H9 (cell line): ENCODE measurements at regions not wholly inside any gene's neighbourhood (a gene's known extent, or its start where the extent isn't known, plus 50 kb on each side); places are given as distances from the start of the nearest gene placed in this dataset.

Experiments
- DNase-seq: peaks from one replicate; pipeline ENCODE4 v3.0.0-alpha.2; 2017
- H2AFZ ChIP-seq: one replicate; pipeline ENCODE4 v1.6.1; 2013; ENCODE audit warnings: mild to moderate bottlenecking, low read length, control low read depth, moderate library complexity
- H2AK5ac ChIP-seq: 2 replicates; pipeline ENCODE4 v1.6.1; 2013; ENCODE audit warnings: low read length, control low read depth, mixed read lengths; ENCODE audit not compliant: insufficient read length
- H2BK120ac ChIP-seq: one replicate; pipeline ENCODE4 v1.6.1; 2013; ENCODE audit warnings: low read depth, mild to moderate bottlenecking, low read length, control low read depth, inconsistent platforms; ENCODE audit not compliant: poor library complexity, severe bottlenecking
- H2BK12ac ChIP-seq: 2 replicates; pipeline ENCODE4 v1.6.1; 2013; ENCODE audit warnings: low read length, control low read depth, mixed read lengths, low read depth; ENCODE audit not compliant: insufficient read length
- H2BK15ac ChIP-seq: 2 replicates; pipeline ENCODE4 v1.6.1; 2013; ENCODE audit warnings: low read depth, low read length, control low read depth
- H2BK20ac ChIP-seq: one replicate; pipeline ENCODE4 v1.6.1; 2013; ENCODE audit warnings: low read depth, mild to moderate bottlenecking, low read length, control low read depth, inconsistent platforms; ENCODE audit not compliant: poor library complexity, severe bottlenecking
- H2BK5ac ChIP-seq: 2 replicates; pipeline ENCODE4 v1.6.1; 2013; ENCODE audit warnings: low read length, control low read depth, mixed read lengths; ENCODE audit not compliant: insufficient read length
- H3K14ac ChIP-seq: 2 replicates; pipeline ENCODE4 v1.6.1; 2013; ENCODE audit warnings: low read length, control low read depth; ENCODE audit not compliant: insufficient read depth
- H3K18ac ChIP-seq: 2 replicates; pipeline ENCODE4 v1.6.1; 2013; ENCODE audit warnings: low read depth, mild to moderate bottlenecking, mixed read lengths, low read length, control low read depth; ENCODE audit not compliant: insufficient read length
- H3K23ac ChIP-seq: 2 replicates; pipeline ENCODE4 v1.6.1; 2013; ENCODE audit warnings: low read length, control low read depth, mixed read lengths, low read depth; ENCODE audit not compliant: insufficient read length
- H3K23me2 ChIP-seq: 2 replicates; pipeline ENCODE4 v1.6.1; 2013; ENCODE audit warnings: low read depth, mild to moderate bottlenecking, mixed read lengths, low read length, control low read depth; ENCODE audit not compliant: insufficient read length, poor library complexity, severe bottlenecking
- H3K27ac ChIP-seq: 2 replicates; pipeline ENCODE4 v1.5.1; 2013; ENCODE audit warnings: low read length, control low read depth, mixed read lengths, low read depth; ENCODE audit not compliant: insufficient read length
- H3K27me3 ChIP-seq: 2 replicates; pipeline ENCODE4 v1.6.1; 2013; ENCODE audit warnings: low read length, control low read depth, inconsistent platforms; ENCODE audit not compliant: insufficient read depth
- H3K4ac ChIP-seq: 2 replicates; pipeline ENCODE4 v1.6.1; 2013; ENCODE audit warnings: low read depth, mild to moderate bottlenecking, control low read depth, inconsistent platforms, low read length, moderate library complexity
- H3K4me1 ChIP-seq: 2 replicates; pipeline ENCODE4 v1.6.1; 2013; ENCODE audit warnings: low read length, control low read depth, inconsistent platforms; ENCODE audit not compliant: insufficient read depth
- H3K4me2 ChIP-seq: 2 replicates; pipeline ENCODE4 v1.6.1; 2013; ENCODE audit warnings: low read length, control low read depth, mixed read lengths; ENCODE audit not compliant: insufficient read length, insufficient read depth
- H3K56ac ChIP-seq: 2 replicates; pipeline ENCODE4 v1.6.1; 2013; ENCODE audit warnings: low read depth, mild to moderate bottlenecking, mixed read lengths, low read length, control low read depth; ENCODE audit not compliant: insufficient read length
- H3K79me1 ChIP-seq: 2 replicates; pipeline ENCODE4 v1.6.1; 2013; ENCODE audit warnings: low read depth, mild to moderate bottlenecking, moderate library complexity, low read length, control low read depth, inconsistent platforms; ENCODE audit not compliant: insufficient read depth, poor library complexity, severe bottlenecking
- H3K79me2 ChIP-seq: 2 replicates; pipeline ENCODE4 v1.6.1; 2013; ENCODE audit warnings: low read length, control low read depth, inconsistent platforms; ENCODE audit not compliant: insufficient read depth
- H3K9ac ChIP-seq: 2 replicates; pipeline ENCODE4 v1.6.1; 2013; ENCODE audit warnings: low read length, control low read depth, mixed read lengths; ENCODE audit not compliant: insufficient read length; ENCODE audit errors: extremely low read depth
- H3K9me3 ChIP-seq: one replicate; pipeline ENCODE4 v1.6.1; 2013; ENCODE audit warnings: low read depth, low read length, inconsistent platforms; ENCODE audit not compliant: control insufficient read depth
- H3T11ph ChIP-seq: one replicate; pipeline ENCODE4 v1.6.1; 2013; ENCODE audit warnings: mild to moderate bottlenecking, low read length, control low read depth, inconsistent platforms
- H4K20me1 ChIP-seq: one replicate; pipeline ENCODE4 v1.6.1; 2013; ENCODE audit not compliant: control insufficient read depth, insufficient read length, insufficient read depth
- H4K5ac ChIP-seq: 2 replicates; pipeline ENCODE4 v1.6.1; 2013; ENCODE audit warnings: low read depth, mild to moderate bottlenecking, mixed read lengths, low read length, control low read depth; ENCODE audit not compliant: insufficient read length
- H4K8ac ChIP-seq: replicated peaks from 2 replicates; pipeline ENCODE4 v1.6.1; 2013; ENCODE audit warnings: low read length, control low read depth, mixed read lengths, low read depth; ENCODE audit not compliant: insufficient read length
- H4K91ac ChIP-seq: 2 replicates; pipeline ENCODE4 v1.6.1; 2013; ENCODE audit warnings: low read depth, mild to moderate bottlenecking, moderate library complexity, mixed read lengths, low read length, control low read depth; ENCODE audit not compliant: insufficient read length
- H3K27ac Mint-ChIP-seq, 3 experiments: 2 replicates in 2 of 3; 3 replicates in 1 of 3; pipeline ENCODE4 v1.8.0; 2020 to 2021; ENCODE audit warnings: mixed read lengths in 3 of 3, mild to moderate bottlenecking in 1 of 3, moderate library complexity in 1 of 3
- H3K27me3 Mint-ChIP-seq: 2 replicates; pipeline ENCODE4 v1.8.0; 2021; ENCODE audit warnings: low read depth, mild to moderate bottlenecking, moderate library complexity, mixed read lengths
- H3K36me3 Mint-ChIP-seq, 3 experiments: 2 replicates in 2 of 3; 3 replicates in 1 of 3; pipeline ENCODE4 v1.8.0; 2020 to 2021; ENCODE audit warnings: low read depth in 3 of 3, mixed read lengths in 3 of 3; ENCODE audit not compliant: insufficient read depth in 1 of 3
- H3K4me1 Mint-ChIP-seq, 2 experiments: 2 replicates each; pipeline ENCODE4 v1.8.0; 2020; ENCODE audit warnings: mixed read lengths in 2 of 2
- H3K4me3 Mint-ChIP-seq, 2 experiments: 2 replicates in 1 of 2; 3 replicates in 1 of 2; pipeline ENCODE4 v1.8.0; 2020 to 2021; ENCODE audit warnings: mild to moderate bottlenecking in 2 of 2, mixed read lengths in 2 of 2, moderate library complexity in 1 of 2
- H3K9me3 Mint-ChIP-seq, 2 experiments: 2 replicates in 1 of 2; 3 replicates in 1 of 2; pipeline ENCODE4 v1.8.0; 2020; ENCODE audit warnings: mild to moderate bottlenecking in 2 of 2, mixed read lengths in 2 of 2, moderate library complexity in 1 of 2
- CTCF ChIP-seq: fragments of 200-600 bp; sonication (generic); conservative IDR thresholded peaks from 3 replicates; pipeline ENCODE4 v1.8.0; 2021; ENCODE audit warnings: antibody characterized with exemption, mild to moderate bottlenecking
- WGBS: extraction: QIAGEN DNeasy Blood & Tissue Kit; methylation state at CpG from one replicate; pipeline ENCODE4 v1.1.7; 2013; ENCODE audit warnings: missing lambda C conversion rate, low lambda C conversion rate, mixed read lengths; ENCODE audit not compliant: insufficient read length; ENCODE audit errors: extremely low coverage; 5-methylcytosine and 5-hydroxymethylcytosine counted together

DNA sequence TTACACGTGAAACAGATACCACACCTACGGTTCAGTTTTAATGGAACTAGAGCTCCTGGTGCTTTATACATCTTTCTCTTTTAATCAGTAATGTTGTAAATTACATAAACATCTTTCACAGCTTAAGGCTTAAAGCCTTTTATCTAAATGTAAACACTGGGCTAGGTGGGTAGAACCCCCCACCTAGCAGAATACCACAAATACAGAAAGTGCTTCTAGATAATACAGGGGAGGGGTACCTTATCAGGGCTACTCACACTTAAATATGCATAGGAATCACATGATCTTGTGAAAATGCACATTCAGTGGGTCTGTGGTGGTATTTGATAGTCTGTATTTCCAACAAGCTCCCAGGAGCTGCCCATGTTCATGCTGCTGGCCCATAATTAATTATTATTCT is 256.4 kb upstream of the TARS1 start:
- Mint-ChIP-seq H3K27me3 (no peaks in the 10 kb centered on the region; the same call in 1 of the 2 replicates), H3K4me3 (no peak overlapping the region), H3K9me3 (peaks cover 0 to 5% of the 10 kb centered on the region in 2 experiments; a peak in 3 of 5 replicates), H3K36me3 (peaks cover 0 to 6% (median 0%) of the 10 kb centered on the region in 3 experiments; a peak in 2 of 7 replicates), H3K4me1 (peaks cover 0 to 2% of the 10 kb centered on the region in 2 experiments; a peak in 2 of 4 replicates), H3K27ac (no peak overlapping the region)
- no peak overlapping the region for H2BK5ac ChIP-seq
- no peak overlapping the region for H3K18ac ChIP-seq
- no peak overlapping the region for H4K91ac ChIP-seq
- no peak overlapping the region for H2BK120ac ChIP-seq
- no peak for DNase-seq
- H2AFZ ChIP-seq = no peak overlapping the region
- no peak overlapping the region for H3K4me2 ChIP-seq
- H3K14ac ChIP-seq = no peak overlapping the region
- H3K9ac ChIP-seq = no peak overlapping the region
- H3K9me3 ChIP-seq = no peaks in the 10 kb centered on the region
- no peak overlapping the region for H2BK20ac ChIP-seq
- no peak overlapping the region for H2BK12ac ChIP-seq
- no peak overlapping the region for H2BK15ac ChIP-seq
- H4K8ac ChIP-seq = no peak overlapping the region
- no peak overlapping the region for H3K23ac ChIP-seq
- H4K20me1 ChIP-seq = no peaks in the 10 kb centered on the region
- H3K23me2 ChIP-seq = no peaks in the 10 kb centered on the region
- TF ChIP-seq CTCF = no peak
- H2AK5ac ChIP-seq = no peak overlapping the region
- no peaks in the 10 kb centered on the region for H3K27me3 ChIP-seq
- H3K4ac ChIP-seq = no peak overlapping the region
- H3K79me1 ChIP-seq = no peaks in the 10 kb centered on the region
- no CpG with 5 or more reads among the region's 2 CpGs for WGBS
- no peak overlapping the region for H3T11ph ChIP-seq
- H3K4me1 ChIP-seq = no peaks in the 10 kb centered on the region
- no peak overlapping the region for H3K27ac ChIP-seq
- H4K5ac ChIP-seq = no peak overlapping the region
- no peaks in the 10 kb centered on the region for H3K79me2 ChIP-seq
- H3K56ac ChIP-seq = no peak overlapping the region
